Epithelial cell of proximal tubule (primary cell): ENCODE measurements at regions not wholly inside any gene's neighbourhood (a gene's known extent, or its start where the extent isn't known, plus 50 kb on each side); places are given as distances from the start of the nearest gene placed in this dataset.
"Not testable (repeated sequence)": the region's sequence is repeated elsewhere in the genome, so short reads cannot be mapped to it uniquely, and the experiment has no call there.

Experiments
- DNase-seq: peaks from one replicate; pipeline ENCODE4 v3.0.0-alpha.2; 2011; ENCODE audit warnings: low read depth
- H3K4me3 ChIP-seq: 2 replicates; pipeline ENCODE4 v1.5.1; 2011; ENCODE audit warnings: low read depth, mild to moderate bottlenecking, low read length
- TF ChIP-seq, protein P1 (sequence below): conservative IDR thresholded peaks from 2 replicates; pipeline ENCODE4 v1.5.1; 2012; ENCODE audit warnings: low read depth, mild to moderate bottlenecking, low read length

DNA sequence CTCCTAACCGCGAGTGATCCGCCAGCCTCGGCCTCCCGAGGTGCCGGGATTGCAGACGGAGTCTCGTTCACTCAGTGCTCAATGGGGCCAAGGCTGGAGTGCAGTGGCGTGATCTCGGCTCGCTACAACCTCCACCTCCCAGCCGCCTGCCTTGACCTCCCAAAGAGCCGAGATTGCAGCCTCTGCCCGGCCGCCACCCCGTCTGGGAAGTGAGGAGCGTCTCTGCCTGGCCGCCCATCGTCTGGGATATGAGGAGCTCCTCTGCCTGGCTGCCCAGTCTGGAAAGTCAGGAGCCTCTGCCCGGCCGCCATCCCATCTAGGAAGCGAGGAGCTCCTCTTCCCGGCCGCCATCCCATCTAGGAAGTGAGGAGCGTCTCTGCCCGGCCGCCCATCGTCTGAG, 58.8 kb upstream of the ANKRD30BL start:
- DNase-seq, H3K4me3 ChIP-seq: not testable (repeated sequence)

DNA sequence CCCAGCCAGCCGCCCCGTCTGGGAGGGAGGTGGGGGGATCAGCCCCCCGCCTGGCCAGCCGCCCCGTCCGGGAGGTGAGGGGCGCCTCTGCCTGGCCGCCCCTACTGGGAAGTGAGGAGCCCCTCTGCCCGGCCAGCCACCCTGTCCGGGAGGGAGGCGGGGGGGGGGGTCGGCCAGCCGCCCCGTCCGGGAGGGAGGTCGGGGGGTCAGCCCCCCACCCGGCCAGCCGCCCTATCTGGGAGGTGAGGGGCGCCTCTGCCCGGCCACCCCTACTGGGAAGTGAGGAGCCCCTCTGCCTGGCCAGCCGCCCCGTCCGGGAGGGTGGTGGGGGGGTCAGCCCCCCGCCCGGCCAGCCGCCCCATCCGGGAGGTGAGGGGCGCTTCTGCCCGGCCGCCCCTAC, 60.1 kb upstream of the ANKRD30BL start:
- not testable (repeated sequence) for DNase-seq, H3K4me3 ChIP-seq

DNA sequence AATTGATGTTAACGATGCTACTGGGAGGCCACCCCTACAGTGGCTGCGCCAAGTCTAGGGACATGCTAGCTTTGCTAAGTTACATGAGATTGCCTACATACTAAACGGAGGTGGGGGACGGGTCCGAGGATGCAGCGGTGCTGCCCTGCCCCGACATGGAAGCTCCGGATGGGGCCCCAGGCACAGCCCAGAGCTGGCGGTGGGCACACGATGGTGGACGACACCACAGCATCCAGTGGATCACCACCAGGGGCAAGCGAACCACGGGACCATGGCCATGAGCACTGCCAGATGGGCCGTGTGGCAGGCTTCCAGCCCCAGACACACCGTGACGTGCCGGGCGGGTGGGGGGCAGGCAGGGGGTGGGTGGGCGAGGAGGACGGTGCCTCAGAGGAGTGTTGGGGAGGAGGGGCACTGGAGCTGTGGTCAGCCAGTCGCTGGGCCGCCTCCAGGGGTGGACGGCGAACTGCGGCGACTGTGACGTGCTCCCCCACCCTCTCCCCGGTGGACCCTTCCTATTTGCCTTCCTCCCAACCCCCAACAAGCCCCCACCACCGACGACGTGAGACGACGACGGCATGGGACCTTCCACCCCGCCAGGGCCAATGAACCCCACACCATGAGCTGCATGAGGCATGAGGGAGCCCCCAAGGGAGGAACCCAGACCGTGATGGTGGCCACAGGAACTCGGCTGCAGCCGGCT, 90.6 kb upstream of the ANKRD30BL start:
- no peak overlapping the region for H3K4me3 ChIP-seq
- TF ChIP-seq, protein P1, sequence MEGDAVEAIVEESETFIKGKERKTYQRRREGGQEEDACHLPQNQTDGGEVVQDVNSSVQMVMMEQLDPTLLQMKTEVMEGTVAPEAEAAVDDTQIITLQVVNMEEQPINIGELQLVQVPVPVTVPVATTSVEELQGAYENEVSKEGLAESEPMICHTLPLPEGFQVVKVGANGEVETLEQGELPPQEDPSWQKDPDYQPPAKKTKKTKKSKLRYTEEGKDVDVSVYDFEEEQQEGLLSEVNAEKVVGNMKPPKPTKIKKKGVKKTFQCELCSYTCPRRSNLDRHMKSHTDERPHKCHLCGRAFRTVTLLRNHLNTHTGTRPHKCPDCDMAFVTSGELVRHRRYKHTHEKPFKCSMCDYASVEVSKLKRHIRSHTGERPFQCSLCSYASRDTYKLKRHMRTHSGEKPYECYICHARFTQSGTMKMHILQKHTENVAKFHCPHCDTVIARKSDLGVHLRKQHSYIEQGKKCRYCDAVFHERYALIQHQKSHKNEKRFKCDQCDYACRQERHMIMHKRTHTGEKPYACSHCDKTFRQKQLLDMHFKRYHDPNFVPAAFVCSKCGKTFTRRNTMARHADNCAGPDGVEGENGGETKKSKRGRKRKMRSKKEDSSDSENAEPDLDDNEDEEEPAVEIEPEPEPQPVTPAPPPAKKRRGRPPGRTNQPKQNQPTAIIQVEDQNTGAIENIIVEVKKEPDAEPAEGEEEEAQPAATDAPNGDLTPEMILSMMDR: no peak
- DNase-seq: no peak

DNA sequence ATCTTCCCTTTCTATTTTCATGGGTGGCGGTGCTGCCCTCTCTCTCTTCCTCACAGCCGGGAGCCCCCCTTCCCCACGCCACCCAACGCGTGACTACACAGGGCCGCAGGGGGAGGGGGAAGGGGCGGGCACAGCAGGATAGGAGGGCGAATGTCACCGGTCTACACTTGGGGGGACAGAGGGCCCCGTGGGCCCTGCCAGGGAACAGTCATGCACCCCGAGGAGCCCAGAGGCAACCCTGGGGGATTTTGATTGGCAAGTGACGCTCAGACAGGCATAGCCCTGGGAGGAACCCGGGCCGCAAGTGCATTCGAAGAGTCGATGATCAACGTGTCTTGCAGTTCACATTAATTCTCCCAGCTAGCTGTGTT, 91.1 kb upstream of the ANKRD30BL start:
- TF ChIP-seq, protein P1: no peak
- DNase-seq: no peak
- no peak overlapping the region for H3K4me3 ChIP-seq

DNA sequence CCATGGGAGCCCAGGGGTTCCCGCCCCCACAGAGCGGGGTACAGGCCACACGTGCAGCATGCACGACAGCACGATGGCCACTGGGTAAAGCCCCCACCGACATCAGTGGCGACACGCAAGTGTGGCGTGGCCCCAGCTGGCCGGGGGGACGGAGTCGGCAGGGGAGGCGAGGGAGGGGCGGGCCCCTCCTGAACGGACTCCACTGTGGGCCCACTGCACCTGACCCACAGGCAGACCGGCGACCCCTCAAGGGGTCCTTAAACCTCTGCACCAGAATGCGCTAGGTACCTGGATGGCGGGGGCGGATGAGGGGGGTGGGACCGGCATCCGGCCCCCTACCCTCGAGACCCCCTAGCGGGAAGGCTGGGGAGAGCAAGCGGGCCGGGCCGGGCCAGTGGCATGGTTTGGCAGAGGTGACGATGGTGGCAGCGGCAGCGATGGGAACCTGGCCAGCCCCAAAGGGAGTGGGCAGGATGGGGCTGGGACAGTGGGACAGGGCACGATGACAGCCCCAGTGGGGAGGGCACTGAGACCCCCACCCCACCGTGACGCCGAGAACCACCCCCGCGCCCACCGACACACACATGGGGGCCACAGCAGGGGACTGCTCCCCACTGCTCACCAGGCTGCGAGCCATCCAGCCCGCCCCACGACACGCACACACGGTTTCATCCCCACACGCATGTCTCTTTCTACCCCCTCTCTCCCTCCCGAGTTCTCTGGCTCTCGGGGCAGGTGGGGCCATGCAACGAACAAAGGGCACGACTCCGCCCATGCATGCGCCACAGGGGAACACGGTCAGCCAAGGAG, 91.9 kb upstream of the ANKRD30BL start:
- TF ChIP-seq, protein P1: no peak

DNA sequence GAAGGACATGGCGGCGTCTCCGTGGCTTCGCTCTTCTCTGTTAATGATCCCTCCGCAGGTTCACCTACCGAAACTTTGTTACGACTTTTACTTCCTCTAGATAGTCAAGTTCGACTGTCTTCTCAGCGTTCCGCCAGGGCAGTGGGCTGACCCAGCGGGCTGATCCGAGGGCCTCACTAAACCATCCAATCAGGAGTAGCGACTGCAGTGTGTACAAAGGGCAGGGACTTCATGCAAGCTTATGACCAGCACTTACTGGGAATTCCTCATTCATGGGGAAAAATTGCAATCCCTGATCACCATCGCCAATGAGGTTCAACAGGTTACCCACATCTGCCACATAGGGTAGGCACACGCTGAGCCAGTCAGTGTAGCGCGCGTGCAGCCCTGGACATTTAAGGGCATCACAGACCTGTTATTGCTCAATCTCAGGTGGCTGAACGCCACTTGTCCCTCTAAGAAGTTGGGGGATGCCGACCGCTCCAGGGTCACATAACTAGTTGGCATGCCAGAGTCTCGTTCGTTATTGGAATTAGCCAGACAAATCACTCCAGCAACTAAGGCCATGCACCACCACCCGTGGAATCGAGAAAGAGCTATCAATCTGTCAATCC, 92.7 kb upstream of the ANKRD30BL start:
- not testable (repeated sequence) for DNase-seq, H3K4me3 ChIP-seq

More for the DNA sequence above, 91.9 kb upstream of the ANKRD30BL start:
- no peak for DNase-seq
- no peak overlapping the region for H3K4me3 ChIP-seq

DNA sequence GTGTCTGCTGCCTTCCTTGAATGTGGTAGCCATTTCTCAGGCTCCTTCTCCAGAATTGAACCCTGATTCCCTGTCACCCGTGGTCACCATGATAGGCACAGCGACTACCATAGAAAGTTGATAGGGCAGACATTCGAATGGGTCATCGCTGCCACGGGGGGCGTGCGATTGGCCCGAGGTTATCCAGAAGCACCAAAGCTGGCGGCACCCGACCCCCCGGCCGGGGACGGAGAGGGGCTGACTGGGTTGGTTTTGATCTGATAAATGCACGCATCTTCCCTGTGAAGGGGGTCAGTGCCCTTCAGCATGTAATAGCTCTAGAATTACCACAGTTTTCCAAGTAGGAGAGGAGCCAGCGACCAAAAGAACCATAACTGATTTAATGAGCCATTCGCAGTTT, 94.0 kb upstream of the ANKRD30BL start:
- no peak for DNase-seq
- TF ChIP-seq, protein P1: no peak
- no peak overlapping the region for H3K4me3 ChIP-seq

DNA sequence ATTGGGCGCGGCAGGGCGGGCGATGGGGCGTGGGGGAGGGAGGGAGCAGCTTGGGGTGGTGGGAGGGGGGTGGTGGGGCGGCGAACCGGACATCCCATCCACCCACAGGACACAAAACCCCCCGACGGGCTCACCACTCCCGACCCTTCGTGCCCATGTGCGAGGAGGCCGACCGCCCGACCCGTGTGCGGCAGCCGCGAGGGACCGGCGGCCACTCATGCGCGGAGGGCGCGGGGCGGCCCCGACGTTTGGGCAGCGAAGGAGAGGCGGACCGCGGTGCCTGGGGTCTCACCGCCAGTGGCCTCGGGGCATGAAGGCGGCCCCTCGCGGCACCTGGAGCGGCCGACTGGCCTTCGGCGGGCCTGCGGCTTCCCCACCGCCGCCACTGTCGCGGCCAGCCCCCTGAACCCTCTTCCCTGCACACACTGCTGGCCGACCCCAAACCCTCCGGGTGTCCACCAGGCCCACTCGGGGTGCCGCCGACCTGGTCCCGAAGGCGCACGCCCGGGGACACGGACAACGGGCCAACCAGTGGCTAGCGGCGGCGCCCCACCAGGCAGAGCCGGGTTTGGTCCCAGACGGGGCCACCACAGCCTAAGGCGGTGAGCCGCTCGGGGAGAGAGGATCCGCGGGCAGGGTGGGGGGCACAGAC, 94.6 kb upstream of the ANKRD30BL start:
- DNase-seq: no peak
- TF ChIP-seq, protein P1: no peak
- no peak overlapping the region for H3K4me3 ChIP-seq

DNA sequence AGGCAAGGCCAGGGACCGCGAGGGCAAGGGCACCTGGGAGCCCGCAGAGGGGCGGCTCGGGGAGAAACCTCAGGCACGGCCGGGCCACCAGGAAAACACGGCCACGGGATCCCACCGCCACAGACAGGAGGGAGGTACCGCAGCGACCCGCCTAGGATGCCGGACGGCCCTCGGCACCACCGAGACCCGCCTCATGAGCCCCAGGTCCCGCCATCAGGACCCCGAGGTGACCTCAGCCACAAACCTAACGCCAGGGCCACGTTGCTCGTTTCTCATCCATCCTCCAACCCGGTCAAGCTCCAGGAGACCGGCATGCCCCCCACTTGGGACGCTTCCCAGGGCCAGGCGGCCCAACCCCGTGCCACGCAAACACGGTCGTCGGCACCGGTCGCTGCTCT, 95.2 kb upstream of the ANKRD30BL start:
- H3K4me3 ChIP-seq, DNase-seq: not testable (repeated sequence)

DNA sequence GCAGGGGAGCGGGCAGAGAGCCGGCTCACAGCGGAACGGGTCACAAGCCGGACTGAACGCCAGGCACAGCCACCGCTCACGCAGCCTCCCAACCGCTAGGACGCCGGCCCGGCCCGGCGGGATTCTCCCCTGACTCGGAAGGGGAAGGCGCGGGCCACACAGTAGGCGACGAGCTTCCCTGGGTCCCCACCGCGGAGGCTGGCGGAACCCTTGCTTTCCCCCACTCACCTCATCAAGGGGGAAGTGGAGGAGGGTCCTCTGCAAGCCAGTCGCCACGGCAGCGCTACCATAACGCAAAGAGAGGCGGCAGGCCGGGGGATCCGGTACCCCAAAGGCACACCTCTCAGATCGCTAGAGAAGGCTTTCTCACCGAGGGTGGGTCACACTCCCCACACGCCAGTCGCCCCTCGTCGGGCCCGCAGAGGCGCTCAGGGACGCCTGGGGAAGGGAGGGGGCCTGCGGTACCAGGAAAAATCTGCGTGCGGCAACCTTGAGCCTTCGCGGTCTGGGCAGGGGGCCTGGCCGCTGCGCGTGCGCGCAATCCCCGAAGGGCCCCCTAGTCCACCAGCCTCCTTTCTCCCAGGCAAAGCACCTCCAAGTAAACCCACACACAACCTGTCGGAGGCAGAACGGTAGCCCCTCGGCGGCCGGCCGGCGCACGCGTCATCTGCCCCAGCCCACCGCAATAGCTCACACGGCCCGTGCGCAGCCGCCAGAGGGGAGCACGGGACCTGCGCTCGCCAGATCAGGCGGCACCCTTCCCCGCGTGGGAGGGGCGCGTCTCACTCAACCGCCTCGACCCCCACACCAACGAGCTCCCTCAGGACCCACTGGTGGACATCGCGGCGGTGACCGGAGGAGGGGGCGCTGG, 95.8 kb upstream of the ANKRD30BL start:
- DNase-seq: not testable (repeated sequence)
- H3K4me3 ChIP-seq: peak overlapping the region; percentile 31

DNA sequence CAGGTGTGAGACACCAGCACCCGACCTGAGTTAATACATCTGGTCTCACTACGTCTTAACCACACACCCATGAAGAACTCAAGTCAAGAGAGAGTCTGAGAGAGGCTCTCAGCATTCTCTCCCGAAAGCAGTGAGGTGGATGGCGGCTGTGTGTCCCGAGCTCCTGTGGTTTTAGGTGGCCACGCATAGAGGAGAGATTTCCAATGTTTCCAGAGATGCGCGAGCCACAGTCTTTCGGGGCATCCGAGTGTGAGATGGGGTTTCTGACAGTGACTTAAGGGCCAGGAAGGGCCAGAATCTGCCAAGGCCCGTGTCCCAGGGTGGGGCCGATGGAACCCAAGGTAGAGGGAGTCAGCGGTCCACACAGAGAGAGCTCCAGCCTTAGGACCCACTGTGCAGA, 97.5 kb upstream of the ANKRD30BL start:
- not testable (repeated sequence) for DNase-seq, H3K4me3 ChIP-seq
